Middle frontal gyrus (tissue), 1 donor: ENCODE measurements at regions not wholly inside any gene's neighbourhood (a gene's known extent, or its start where the extent isn't known, plus 50 kb on each side); places are given as distances from the start of the nearest gene placed in this dataset.
"Not testable (repeated sequence)": the region's sequence is repeated elsewhere in the genome, so short reads cannot be mapped to it uniquely, and the experiment has no call there.

Experiments
- DNase-seq: peaks from one replicate; pipeline ENCODE4 v3.0.0-alpha.2; 2015; ENCODE audit warnings: low spot score; ENCODE audit errors: extremely low spot score

GRCh38 chr3:5687230-5687629 is 499.7 kb downstream of the EDEM1 start:
- no peak for DNase-seq

GRCh38 chr3:5690490-5690889 is 503.0 kb downstream of the EDEM1 start:
- DNase-seq = no peak

GRCh38 chr3:5690904-5691532 is 503.5 kb downstream of the EDEM1 start:
- no peak for DNase-seq

- DNase-seq = no peak
Measured at GRCh38 chr3:5692446-5692845, 504.9 kb downstream of the EDEM1 start.

- DNase-seq = no peak
Measured at GRCh38 chr3:5694266-5694665, 506.8 kb downstream of the EDEM1 start.

- no peak for DNase-seq
Measured at GRCh38 chr3:5698851-5699250, 511.3 kb downstream of the EDEM1 start.

GRCh38 chr3:5699313-5699712 is 511.8 kb downstream of the EDEM1 start:
- DNase-seq = no peak

- DNase-seq = no peak
Measured at GRCh38 chr3:5699811-5700210, 512.3 kb downstream of the EDEM1 start.

- DNase-seq = not testable (repeated sequence)
Measured at GRCh38 chr3:5701005-5701404, 513.5 kb downstream of the EDEM1 start.

GRCh38 chr3:5707794-5708193 is 520.3 kb downstream of the EDEM1 start:
- no peak for DNase-seq

GRCh38 chr3:5709714-5710113 is 522.2 kb downstream of the EDEM1 start:
- DNase-seq = no peak

GRCh38 chr3:5710718-5711117 is 523.2 kb downstream of the EDEM1 start:
- no peak for DNase-seq

GRCh38 chr3:5717254-5717653 is 529.7 kb downstream of the EDEM1 start:
- no peak for DNase-seq

- DNase-seq = not testable (repeated sequence)
Measured at GRCh38 chr3:5719668-5720067, 532.2 kb downstream of the EDEM1 start.

- DNase-seq = no peak
Measured at GRCh38 chr3:5725801-5726200, 538.3 kb downstream of the EDEM1 start.

- no peak for DNase-seq
Measured at GRCh38 chr3:5726621-5727020, 539.1 kb downstream of the EDEM1 start.

GRCh38 chr3:5727743-5728484 is 540.4 kb downstream of the EDEM1 start:
- DNase-seq = no peak

- DNase-seq = no peak
Measured at GRCh38 chr3:5729852-5730251, 542.3 kb downstream of the EDEM1 start.

- DNase-seq = no peak
Measured at GRCh38 chr3:5731100-5731499, 543.6 kb downstream of the EDEM1 start.

GRCh38 chr3:5732081-5732480 is 544.6 kb downstream of the EDEM1 start:
- DNase-seq = no peak

GRCh38 chr3:5733995-5734394 is 546.5 kb downstream of the EDEM1 start:
- no peak for DNase-seq

GRCh38 chr3:5735896-5736295 is 548.4 kb downstream of the EDEM1 start:
- DNase-seq = no peak

- DNase-seq = no peak
Measured at GRCh38 chr3:5739299-5739935, 551.9 kb downstream of the EDEM1 start.
